NOMO-1 treated with DMSO at 0.1 percent for 48 hours (cell line): ENCODE measurements at regions not wholly inside any gene's neighbourhood (a gene's known extent, or its start where the extent isn't known, plus 50 kb on each side); places are given as distances from the start of the nearest gene placed in this dataset.
"Not testable (repeated sequence)": the region's sequence is repeated elsewhere in the genome, so short reads cannot be mapped to it uniquely, and the experiment has no call there.

ENCODE experiments used
- DNase-seq: peaks from one replicate; lab custom pipeline; 2025; ENCODE audit not compliant: unreplicated experiment; lab: John Stamatoyannopoulos, UW

DNA sequence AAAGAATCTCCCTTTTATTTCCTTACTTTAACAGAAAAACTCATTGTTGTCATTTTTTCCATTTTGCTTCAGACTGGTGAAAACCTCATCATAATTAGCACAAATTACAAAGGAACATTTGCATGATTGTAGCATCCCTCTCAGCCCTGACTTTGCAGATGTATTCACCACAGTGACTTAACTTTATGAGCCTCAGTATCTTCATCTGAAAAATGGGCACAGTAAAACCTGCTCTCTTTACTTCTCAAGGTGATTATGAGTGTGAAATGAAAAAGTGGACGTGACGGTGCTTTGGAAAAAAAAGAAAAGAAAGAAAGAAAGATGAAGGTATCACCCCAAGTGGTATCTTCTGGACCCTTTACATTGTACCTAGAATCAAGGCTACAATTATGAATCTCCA is 193.4 kb upstream of the TOX3 start:
- DNase-seq = no peak

DNA sequence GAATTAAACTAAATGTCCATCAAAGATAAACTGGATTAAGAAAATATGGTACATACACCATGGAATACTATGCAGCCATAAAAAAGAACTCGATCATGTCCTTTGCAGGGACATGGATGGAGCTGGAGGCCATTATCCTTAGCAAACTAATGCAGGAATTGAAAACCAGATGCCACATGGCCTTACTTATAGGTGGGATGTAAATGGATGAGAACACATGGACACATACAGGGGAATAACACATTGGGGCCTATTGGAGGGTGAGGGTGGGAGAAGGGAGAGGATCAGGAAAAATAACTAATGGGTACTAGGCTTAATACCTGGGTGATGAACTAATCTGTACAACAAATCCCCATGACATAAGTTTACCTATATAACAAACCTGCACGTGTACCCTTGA is 192.0 kb upstream of the TOX3 start:
- not testable (repeated sequence) for DNase-seq

DNA sequence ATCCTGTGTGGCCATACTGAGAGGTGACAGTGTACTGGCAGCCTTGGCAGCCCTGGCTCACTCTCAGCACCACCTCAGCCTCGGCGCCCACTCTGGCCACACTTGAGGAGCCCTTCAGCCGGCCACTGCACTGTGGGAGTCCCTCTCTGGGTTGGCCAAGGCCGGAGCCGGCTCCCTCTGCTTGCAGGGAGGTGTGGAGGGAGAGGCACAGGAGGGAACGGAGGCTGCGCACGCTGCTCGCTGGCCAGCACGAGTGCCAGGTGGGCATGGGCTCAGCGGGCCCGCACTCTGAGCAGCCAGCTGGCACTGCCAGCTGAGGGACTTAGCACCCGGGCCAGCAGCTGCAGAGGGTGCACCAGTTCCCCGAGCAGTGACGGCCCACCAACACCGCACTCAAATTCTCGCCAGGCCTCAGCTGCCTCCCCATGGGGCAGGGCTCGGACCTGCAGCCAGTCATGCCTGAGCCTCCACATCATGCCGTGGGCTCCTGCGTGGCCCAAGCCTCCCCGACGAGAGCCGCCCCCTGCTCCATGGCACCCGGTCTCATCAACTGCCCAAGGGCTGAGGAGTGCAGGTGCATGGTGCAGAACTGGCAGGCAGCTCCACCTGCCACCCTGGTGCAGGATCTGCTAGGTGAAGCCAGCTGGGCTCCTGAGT is 184.4 kb upstream of the TOX3 start:
- DNase-seq = no peak

DNA sequence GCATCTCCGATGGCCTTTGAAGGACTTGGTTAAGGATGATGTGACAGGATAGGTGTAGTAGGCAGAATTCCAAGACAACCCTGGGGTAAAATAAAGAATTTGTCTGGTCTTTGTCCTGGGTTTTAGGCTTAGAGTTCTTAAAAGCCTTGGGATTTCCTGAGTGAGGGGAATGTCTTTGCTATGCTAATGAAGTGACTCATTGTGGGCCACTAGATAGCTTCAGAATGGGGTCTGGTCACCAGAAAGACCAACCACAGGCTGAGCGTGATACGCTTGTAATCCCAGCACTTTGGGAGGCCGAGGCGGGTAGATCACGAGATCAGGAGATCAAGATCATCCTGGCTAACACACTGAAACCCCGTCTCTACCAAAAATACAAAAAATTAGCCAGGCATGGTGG is 182.8 kb upstream of the TOX3 start:
- no peak for DNase-seq

DNA sequence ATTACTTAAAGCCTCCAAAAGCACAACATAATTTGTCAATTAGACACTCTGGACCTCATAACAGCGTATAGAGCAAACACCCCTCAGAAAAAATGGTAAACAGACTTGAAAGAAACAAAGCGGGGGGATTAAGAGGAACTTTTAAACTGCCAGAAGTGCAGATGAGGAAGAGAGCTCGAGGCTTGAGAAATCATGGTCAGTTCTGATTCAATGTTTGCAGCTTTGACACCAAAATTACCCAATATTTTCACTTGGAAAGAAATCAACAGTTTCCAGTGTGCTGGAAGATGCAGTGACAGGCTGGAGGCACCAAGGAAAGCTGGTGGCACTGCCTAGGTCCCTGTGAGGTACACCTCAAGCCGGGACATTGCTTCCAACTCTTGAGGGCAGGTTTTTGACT is 180.9 kb upstream of the TOX3 start:
- DNase-seq = peak; percentile 87

DNA sequence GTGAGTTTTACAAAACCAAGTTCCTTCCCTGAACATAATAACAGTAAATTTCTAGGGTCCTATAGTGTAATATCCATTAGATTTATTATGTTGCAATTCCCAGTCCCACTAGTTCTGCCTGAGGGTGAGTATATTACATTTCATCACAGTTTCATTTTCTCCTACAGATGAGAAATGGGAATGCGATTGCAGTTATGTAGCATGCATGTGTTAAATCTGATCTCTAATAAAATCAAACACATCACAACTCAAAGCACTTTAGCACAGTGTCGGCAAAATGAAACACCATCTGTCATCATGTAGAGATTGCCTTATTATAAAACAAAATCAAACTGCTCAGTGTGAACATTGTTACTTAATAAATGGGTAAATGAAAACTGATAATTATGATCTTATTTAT is 180.5 kb upstream of the TOX3 start:
- DNase-seq = no peak

DNA sequence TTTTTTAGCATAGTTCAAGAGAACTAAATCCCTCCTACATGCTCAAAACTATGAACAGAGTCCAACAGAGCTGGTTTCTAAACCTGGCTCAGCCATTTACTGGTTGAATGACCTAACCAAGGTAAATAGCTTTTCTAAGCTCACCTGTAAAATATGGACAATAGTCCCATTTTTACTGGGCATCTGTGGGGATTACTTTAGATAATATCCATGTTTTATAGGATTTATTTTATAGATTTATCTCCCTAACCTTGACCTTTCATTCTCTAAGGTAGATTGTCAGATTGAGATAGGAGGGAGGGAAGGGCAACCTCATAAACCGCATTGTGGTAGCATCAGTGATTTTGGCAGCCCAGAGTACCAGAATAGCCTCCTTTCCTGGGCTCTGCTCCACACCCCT is 178.5 kb upstream of the TOX3 start:
- no peak for DNase-seq

DNA sequence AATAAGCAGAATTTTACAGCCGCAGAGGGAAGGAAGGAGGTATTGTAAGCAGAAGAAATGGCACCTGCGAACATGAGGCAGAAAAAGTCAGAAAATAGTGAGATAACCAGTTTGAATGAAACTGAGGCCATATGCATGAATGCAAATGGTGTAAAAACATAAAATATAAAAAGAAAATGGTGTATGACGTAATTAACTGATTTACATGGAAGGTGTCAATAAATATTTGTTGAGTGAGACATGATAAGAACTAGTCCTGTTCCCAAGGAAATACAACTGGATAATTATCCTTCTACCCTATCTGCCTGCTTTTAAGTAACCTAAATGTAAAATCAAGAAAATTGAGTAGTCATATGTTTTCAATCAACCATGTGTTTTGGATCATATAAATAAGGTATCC is 178.1 kb upstream of the TOX3 start:
- no peak for DNase-seq

DNA sequence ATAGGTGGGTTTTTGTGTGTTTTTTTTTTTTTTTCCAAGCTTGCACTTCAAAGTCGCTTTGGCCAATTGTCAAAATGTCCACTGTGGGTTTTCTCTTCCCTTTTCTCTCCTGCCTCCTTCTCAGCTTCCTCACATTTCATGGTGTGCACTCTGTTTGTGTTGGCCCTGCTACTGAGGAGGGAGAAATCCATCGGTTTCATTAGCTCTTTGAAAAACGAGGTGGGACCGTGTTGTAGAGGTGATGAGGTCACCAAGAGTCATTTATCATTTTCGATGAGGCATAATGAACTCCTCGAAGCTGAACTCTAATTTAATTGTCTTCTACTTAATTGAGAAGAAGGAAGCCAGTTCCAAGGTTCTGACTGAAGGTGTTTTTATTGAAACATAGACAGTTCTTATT is 174.4 kb upstream of the TOX3 start:
- DNase-seq = no peak

DNA sequence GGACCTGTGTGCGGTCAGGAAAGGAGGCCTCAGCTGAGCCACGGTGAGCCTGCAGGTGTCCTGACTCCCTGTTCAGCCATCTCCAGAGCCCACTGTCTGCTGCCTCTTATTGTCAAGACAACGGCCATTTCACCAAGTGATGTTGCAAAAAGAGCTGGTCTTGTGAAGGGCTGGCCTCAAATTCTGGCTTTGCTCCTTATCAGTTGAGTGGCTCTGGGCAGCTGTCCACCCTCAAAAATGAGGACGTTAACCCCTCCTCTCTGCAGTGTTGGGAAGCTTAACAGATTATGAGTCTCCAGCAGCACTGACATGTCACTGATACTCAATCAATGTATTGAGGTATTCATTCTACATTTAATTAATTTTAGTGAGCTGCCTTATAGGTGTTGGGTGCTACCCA is 171.1 kb upstream of the TOX3 start:
- no peak for DNase-seq

DNA sequence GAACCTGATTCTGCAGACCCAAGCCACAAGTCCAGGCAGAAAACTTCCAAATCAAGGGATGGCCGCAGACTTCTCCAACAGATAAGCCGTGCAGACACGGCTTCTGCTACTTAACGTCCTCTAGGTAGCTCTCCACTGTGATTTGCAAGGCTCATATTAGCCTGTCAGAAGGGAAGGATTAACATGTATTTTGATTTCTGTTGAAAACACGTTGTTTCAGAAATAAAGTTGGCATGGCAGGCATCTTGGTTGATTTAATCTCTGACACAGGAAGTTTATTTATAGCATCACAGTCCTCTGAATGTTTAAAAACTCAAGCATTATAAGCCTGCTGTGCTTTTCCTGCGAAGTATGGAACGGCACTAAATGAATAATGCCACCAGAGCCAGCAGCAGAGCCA is 166.8 kb upstream of the TOX3 start:
- no peak for DNase-seq

DNA sequence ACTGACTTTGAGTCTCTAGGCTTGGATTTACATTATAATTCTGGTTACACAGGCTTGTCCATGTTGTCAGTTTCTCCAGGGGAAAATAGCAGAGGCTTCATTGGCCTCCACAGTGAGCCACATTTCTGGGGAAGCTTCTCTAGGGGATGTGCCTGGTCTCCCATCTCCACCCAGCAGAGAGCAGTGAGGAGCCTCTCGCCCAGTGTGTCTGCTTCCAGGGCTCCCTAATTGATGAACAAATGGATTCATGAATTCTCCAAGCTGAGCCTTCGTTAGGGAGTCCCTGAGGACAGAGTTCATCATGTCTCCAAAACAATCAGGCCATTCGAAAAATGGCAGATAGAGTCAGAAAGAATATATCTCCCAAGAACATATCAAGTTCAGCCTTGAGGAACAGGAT is 162.4 kb upstream of the TOX3 start:
- DNase-seq = no peak

DNA sequence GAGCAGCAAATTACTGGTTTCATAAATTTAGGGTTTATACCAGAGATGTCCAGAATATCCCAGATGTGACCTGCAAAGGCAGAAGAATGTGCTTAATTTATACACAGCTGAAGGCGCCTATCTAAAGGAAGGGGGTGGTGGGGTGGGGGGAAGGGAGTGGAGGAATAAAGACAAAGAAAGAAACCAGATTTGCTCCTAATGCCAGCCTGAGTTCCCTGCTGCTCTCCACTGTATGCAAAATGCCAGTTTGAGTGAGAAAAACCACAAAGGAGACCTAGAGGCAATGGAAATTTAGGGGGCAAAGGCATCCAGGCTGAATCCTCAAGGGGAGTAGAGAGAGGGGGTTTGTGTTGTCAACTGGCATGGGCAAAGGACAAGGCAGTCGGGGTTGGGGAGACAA is 161.5 kb upstream of the TOX3 start:
- no peak for DNase-seq

DNA sequence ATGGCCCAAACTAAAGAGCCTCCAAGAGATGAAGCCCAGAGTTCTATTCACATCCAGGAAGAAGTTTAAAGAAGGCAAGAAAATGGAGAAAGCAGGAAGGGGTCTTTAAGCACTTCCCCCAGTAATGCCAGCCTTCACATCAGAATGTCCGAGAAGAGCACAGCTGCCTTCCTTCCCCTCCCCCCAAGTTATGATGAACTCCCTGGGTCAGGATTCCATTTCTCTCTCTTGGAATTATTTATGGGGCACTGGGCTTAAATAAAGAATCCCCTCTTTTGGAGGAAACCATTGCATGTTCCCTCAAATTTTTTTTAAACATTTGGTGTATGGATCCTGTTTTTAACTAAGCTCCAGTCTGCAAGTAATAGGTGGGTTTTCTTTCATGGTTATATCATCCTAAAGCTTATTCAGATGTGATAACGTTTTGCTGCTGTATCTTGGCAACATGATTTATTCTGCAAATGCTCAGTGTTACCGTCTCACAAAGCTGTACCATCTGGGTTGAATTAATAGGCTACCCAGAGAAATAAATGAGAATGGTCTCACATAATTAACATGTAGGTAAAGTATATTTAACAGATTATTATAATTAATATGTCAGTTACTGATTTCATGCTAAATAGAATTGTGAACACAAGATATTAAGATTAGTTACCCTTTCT is 160.9 kb upstream of the TOX3 start:
- DNase-seq = no peak

DNA sequence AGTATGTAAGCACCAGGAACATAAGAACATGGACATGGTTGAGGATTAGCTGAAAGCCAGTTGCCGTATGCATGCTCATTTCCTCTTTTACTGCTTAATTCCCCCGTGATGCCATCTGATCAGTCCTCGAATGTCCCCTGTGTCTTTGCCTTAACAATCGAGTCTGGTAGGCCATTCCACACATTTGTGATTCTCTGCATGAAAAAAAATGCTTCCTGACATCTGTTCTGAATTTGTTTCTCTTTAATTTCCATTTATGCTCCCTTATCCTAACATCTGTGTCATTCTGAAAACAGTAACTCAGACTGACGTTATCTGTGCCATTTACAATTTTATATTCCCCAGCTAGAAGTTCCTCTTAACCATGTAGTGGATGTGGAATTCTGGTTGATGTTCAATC is 158.2 kb upstream of the TOX3 start:
- no peak for DNase-seq

DNA sequence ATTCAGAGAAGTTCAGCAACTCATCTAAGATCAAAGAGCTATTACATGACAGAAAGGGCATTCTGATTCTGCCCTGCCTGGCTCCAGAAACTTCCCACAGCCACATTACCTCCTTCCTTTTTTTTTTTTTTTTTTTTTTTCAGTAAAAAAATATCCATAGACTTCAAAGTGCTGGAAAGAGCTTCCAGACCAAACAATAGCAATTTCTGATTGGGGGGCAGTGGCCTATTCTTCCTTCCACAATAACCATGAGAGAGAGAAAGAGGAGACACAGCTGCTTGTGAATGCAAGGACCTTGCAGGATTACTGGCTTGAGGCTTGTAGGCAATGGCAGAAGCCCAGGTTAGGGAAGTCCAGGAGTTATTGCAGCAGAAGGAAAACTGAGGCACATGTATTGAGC is 151.0 kb upstream of the TOX3 start:
- no peak for DNase-seq

DNA sequence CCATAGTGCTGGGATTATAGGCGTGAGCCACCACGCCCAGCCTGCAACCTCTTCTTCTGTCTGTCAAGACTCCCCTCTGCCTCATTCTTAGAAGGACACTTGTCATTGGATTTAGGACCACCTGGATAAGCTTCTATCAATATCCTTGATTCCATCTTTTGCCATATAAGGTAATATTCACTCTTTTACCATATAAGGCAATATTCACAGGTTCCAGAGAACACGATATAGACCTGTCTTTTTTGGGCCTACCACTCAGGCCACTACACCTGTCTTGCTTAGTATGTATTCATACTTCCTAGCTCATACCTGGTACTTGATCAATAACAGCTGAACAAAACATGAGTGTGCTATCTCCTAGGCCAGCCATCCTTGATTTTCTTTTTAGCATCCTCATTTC is 149.2 kb upstream of the TOX3 start:
- DNase-seq = no peak

DNA sequence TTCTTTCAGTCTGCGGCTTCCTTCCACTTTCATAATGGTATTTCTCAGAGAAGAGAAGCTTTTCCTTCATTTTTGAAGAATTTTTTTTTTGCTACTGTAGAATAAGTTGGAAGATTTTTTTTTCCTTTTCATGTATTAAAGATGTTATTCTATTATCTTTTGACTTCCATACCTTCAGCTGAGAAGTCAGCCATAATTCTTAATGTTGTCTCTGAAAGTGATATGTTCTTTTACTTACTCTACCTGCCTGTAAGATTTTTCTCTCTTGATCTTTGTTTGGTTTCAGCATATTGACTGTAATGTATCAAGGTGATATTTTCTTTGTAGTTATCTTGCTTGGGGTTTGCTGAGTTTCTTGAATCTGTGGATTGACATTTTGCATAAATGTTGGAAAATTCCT is 143.5 kb upstream of the TOX3 start:
- DNase-seq = no peak

DNA sequence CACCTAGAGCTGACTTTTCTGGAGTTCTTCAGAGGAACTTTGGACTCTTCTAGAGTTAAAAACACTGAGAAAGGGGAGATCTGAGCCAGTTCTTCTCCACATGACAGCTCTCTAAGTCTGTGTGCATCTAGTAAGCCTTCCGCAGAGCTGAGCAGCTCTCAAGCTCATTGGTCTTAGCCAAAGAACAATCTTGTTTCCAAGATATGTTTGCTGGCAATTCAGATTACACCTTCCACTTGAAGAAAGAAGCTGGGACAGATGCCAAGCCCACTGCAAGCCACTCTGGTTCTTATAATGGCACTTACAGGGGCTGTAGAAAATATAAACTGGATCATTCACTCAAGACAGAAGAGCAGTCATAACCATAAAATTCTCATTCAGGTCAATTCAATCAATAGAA is 134.1 kb upstream of the TOX3 start:
- DNase-seq = no peak

DNA sequence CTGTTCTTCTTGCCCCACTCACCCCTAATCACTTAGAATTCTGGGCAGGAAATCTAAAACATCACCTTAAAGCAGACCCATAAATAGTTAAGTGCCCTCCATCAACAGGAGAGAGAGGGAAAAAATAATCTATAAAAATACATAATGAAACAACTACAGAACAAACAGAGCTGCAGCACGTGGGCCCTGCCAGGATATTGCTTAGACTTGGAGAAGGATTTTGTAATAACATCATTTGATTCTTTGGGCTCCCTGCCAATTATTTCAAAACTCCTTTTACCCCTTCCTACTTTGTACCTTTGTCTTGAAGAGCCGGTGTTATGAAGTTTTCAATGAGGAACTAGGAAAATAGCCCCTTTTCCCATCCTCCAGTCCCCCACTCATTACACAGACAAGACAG is 130.6 kb upstream of the TOX3 start:
- peak; percentile 12 for DNase-seq

DNA sequence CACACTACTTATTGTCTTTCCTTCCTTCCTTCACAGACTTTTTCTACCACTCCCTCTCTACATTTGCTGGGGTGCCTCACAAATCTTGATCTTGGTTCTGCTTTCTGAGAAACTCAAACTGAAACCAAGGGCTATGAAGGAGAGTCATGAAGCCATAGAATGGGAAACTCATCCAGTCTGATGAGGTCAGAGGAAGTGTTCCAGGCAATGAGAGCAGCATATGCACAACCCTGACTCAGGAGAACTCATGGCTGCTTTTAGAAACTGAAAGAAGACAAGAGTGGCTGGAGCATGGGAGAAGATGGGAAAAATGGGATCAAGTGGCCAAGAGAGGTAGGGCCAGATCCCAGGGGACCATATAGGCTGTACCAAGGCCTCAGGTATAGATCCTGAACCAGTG is 130.0 kb upstream of the TOX3 start:
- no peak for DNase-seq

DNA sequence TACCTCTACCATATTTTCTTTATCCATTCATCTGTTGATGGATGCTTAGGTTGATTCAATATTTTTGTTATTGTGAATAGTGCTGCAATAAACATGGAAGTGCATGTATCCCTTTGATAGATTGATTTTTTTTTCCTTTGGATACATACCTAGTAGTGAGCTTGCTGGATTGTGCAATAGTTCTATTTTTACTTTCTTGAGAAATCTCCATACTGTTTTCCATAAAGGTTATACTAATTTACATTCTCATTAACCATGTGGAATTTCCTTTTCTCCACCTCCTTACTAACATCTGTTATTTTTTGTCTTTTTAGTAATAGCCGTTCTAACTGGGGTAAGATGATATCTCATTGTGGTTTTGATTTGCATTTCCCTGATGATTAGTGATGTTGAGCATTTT is 124.6 kb upstream of the TOX3 start:
- DNase-seq = no peak

DNA sequence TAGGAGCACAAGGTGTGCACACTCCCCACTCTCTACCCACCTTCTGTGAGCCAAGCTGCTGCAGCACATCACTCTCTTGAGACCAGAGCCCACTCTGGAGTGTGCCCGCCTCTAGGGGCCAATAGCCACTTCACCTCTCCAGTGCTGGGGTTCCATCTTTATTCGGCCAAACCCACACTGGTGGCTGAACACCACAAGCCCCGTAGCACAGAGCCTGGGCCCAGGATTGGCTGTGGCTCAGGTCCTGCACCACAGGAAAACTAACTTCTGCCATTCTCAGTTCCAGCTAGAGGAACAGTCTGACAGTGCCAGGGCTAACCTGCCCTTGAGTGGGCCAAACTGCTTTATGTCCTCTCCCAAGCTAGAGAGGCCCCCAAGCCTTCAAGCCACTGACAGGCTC is 111.0 kb upstream of the TOX3 start:
- DNase-seq = no peak
